SH-SY5Y (cell line): ENCODE measurements at regions not wholly inside any gene's neighbourhood (a gene's known extent, or its start where the extent isn't known, plus 50 kb on each side); places are given as distances from the start of the nearest gene placed in this dataset.

ENCODE experiments used
- GATA2 ChIP-seq: IDR thresholded peaks from 2 replicates; pipeline ENCODE4 v1.6.1; 2011; ENCODE audit warnings: mild to moderate bottlenecking, low read depth, low read length
- GATA3 ChIP-seq: IDR thresholded peaks from 2 replicates; pipeline ENCODE4 v1.6.1; 2011; ENCODE audit warnings: low read depth, mild to moderate bottlenecking, low read length, moderate library complexity

DNA sequence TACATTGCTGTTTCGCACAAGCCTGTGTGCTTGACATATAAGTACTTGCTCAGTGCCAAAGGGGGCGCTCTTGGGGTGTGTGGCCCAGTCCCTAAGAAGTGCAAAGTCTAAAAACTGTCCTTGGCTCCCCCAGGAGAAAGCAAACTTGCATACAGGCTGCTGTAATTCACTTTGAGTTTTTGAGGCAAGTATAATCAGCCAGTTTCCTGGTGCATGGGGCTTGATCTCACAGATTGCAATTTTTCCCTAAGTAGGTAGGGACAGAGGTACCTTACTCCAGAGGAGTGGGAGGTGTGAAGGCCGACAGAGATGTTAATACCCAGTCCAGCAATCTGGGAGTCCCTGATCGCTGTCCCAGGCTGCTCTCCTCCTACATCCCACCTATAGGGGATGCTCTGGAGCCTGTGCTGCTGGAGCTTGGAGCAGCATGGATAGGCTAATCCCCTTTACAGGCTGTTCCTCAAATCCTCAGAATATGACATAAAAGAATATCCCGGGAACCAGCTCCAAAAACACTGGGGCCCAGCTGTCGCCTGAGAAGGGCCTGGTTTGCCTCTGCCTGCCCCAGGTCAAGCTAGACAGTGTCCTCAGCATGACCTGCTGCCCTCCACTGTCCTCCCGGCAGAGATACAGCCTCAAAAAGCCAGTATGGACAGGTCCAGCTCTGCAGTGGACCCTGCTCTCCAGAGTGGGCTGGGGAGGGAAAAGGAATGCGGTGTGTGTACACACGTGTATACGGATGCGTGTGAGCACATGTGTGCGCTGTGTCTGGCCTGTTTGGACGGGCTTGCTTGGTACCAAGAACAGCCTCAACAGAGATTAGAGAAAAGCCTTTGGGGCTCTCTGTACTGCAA is 136.5 kb upstream of the HAAO start:
- TF ChIP-seq GATA3 (no peak), GATA2 (no peak)

GRCh38 chr2:42928161-42928691 is 135.8 kb upstream of the HAAO start:
- TF ChIP-seq GATA2 (no peak), GATA3 (no peak)

DNA sequence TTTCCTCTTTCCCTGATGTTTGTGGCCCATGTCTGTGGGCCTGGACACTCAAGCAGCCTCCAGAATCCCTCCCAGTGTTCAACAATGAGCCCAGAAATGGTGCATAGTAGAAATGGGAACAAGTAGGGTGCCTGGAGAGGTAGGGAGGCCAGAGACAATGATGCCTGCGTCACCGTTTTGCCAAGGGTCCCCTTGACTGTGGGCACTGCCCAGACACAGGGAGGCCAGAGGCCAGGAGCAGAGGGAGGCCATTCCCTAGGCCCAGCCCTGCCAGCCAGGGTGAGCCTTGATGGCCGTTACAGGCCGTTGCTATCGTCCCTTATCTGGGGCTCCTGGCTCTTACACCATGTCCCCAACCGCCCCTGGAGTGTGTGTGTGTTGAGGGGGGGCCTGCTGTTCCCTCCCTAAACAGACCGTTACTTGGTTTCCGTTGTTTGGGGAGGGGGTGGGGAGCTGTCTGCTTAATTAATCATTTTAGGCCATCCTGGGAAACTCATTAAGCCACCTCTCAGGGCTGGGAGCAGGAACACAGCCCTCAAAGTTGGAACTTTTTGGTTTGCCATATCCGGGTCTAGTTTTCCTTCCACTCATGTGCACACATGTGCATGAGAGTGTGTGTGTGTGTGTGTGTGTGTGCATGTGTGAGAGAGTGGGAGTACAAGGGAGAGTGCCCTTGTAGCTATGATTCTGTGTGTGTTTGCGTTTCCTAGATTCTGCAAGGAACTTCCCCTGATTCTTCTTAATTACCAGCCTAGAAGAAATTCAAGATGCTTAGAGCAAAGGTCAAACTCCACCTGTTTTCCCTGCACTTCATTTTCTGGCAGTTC is 135.2 kb upstream of the HAAO start:
- TF ChIP-seq GATA2, result no peak
- no peak for TF ChIP-seq GATA3

- TF ChIP-seq GATA2 (no peak), GATA3 (no peak)
Observed at GRCh38 chr2:42926434-42927333, 134.3 kb upstream of the HAAO start.

GRCh38 chr2:42925742-42926433 is 133.5 kb upstream of the HAAO start:
- no peak for TF ChIP-seq GATA3
- TF ChIP-seq GATA2, result no peak

GRCh38 chr2:42924418-42924886 is 132.1 kb upstream of the HAAO start:
- TF ChIP-seq GATA3, result no peak

GRCh38 chr2:42923580-42924417 is 131.4 kb upstream of the HAAO start:
- no peak for TF ChIP-seq GATA2
- no peak for TF ChIP-seq GATA3

DNA sequence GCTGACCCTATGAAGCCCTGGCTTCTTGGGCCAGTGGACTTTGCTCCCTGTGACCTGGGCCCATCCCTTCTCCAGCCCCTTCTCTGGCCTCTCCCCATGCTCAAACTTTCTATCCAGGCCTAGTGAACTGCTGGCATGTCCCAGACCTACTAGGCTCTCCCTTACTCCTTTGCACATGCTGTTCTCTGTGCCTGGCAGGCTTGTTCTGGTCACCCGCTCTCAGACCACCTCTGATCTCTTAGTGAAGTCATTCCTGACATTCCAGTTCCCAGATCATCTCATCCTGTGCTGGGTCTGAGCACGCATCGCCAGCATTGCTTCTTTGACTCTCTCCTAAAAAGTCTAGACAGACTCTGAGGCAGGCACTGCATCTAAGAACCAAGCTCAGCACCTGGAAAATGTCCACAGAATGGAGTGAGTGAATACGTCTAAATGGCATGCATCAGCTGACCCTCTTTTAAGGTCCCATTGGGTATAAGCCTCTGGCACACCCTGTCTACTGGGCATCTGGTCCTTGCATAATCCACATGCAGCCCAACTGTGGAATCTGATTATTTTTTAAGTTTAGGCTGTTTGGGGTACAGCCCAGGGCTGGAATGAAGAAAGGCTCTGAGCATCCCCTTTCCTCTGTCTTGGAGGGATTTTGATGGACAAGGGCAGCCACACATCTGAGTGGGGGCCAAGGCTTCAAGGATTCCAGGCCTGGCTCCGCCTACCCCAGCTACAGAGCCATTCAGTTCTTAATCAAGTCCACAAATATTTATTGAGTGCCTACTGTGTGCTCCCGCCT is 130.6 kb upstream of the HAAO start:
- no peak for TF ChIP-seq GATA2
- TF ChIP-seq GATA3, result no peak

DNA sequence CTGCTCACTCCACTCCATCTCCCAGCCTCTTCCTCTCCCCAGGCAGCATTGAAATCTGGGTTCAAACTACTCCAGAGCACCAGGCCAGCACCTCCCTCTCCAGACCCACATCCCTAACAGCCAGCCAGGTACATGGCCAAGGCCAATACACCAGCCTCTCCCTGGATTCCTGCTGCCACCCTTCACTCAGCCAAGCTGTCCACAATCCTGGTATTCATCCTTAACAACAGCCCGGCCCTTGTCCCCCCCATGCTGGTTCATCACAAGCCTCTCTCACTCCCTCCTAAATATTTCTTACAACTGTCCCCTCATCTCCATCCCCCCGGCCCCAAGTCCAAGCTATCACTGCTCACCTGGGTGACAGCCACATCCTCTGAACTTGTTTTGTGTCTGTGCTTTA is 129.9 kb upstream of the HAAO start:
- TF ChIP-seq GATA3 (no peak), GATA2 (no peak)

DNA sequence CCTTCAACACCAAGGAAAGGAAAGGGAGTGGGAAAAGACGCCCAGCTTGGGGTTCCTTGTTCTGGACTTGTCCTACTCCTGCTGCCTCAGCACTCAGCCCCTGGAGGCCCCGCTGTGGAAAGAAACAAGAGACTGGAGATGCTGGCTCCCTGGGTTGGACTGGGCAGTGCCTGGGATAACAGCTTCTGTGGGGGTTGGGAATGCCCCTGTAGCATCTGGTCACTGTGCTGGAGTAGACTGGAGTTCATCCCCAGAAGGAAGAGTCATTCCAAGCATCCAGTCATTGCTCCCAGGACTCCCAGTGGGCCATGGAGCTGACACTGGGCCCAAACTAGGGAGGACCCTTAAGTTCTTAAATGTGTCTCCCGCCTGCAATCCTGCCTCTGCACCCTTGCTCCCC is 129.3 kb upstream of the HAAO start:
- TF ChIP-seq GATA3 (no peak), GATA2 (no peak)

GRCh38 chr2:42921147-42921520 is 128.8 kb upstream of the HAAO start:
- TF ChIP-seq GATA3, result no peak
- TF ChIP-seq GATA2, result no peak
